ENCODE measurements at regions not wholly inside any gene's neighbourhood (a gene's known extent, or its start where the extent isn't known, plus 50 kb on each side); places are given as distances from the start of the nearest gene placed in this dataset.

GRCh38 chr2:125526093-125526492, 1129.9 kb upstream of the GYPC start:
- DNase-seq: no peak

- no peak for DNase-seq
Observed at GRCh38 chr2:125535089-125535488, 1120.9 kb upstream of the GYPC start.

GRCh38 chr2:125543968-125544514, 1111.9 kb upstream of the GYPC start:
- DNase-seq: no peak

GRCh38 chr2:125553768-125554167, 1102.2 kb upstream of the GYPC start:
- no peak for DNase-seq

- DNase-seq: no peak
Observed at GRCh38 chr2:125554956-125555355, 1101.0 kb upstream of the GYPC start.

- no peak for DNase-seq
Observed at GRCh38 chr2:125559186-125559585, 1096.8 kb upstream of the GYPC start.

- DNase-seq: no peak
Observed at GRCh38 chr2:125560855-125561254, 1095.1 kb upstream of the GYPC start.

- no peak for DNase-seq
Observed at GRCh38 chr2:125561302-125561701, 1094.7 kb upstream of the GYPC start.

GRCh38 chr2:125562924-125563323, 1093.0 kb upstream of the GYPC start:
- DNase-seq: no peak

GRCh38 chr2:125564471-125564870, 1091.5 kb upstream of the GYPC start:
- DNase-seq: no peak

- no peak for DNase-seq
Observed at GRCh38 chr2:125566422-125566821, 1089.5 kb upstream of the GYPC start.

GRCh38 chr2:125567100-125567499, 1088.9 kb upstream of the GYPC start:
- no peak for DNase-seq

GRCh38 chr2:125572660-125573059, 1083.3 kb upstream of the GYPC start:
- DNase-seq: no peak

- DNase-seq: no peak
Observed at GRCh38 chr2:125573432-125573831, 1082.5 kb upstream of the GYPC start.

GRCh38 chr2:125576558-125576957, 1079.4 kb upstream of the GYPC start:
- no peak for DNase-seq

GRCh38 chr2:125581557-125581956, 1074.4 kb upstream of the GYPC start:
- no peak for DNase-seq

GRCh38 chr2:125582516-125582915, 1073.4 kb upstream of the GYPC start:
- no peak for DNase-seq

- DNase-seq: no peak
Observed at GRCh38 chr2:125584732-125585131, 1071.2 kb upstream of the GYPC start.

GRCh38 chr2:125588780-125589179, 1067.2 kb upstream of the GYPC start:
- DNase-seq: no peak

GRCh38 chr2:125591954-125592353, 1064.0 kb upstream of the GYPC start:
- no peak for DNase-seq

GRCh38 chr2:125593036-125593435, 1062.9 kb upstream of the GYPC start:
- DNase-seq: no peak

GRCh38 chr2:125596612-125597011, 1059.3 kb upstream of the GYPC start:
- DNase-seq: no peak

GRCh38 chr2:125615438-125615837, 1040.5 kb upstream of the GYPC start:
- no peak for DNase-seq

GRCh38 chr2:125630377-125630776, 1025.6 kb upstream of the GYPC start:
- DNase-seq: no peak

GRCh38 chr2:125634662-125635061, 1021.3 kb upstream of the GYPC start:
- no peak for DNase-seq

- no peak for DNase-seq
Observed at GRCh38 chr2:125638345-125638744, 1017.6 kb upstream of the GYPC start.

Measured in NCI-H1694 treated with DMSO at 0.1 percent for 48 hours (cell line).